Pons (tissue), 1 donor: ENCODE measurements at regions not wholly inside any gene's neighbourhood (a gene's known extent, or its start where the extent isn't known, plus 50 kb on each side); places are given as distances from the start of the nearest gene placed in this dataset.

ENCODE experiments used
- DNase-seq: peaks from one replicate; pipeline ENCODE4 v3.0.0-alpha.2; 2016; ENCODE audit warnings: low spot score

DNA sequence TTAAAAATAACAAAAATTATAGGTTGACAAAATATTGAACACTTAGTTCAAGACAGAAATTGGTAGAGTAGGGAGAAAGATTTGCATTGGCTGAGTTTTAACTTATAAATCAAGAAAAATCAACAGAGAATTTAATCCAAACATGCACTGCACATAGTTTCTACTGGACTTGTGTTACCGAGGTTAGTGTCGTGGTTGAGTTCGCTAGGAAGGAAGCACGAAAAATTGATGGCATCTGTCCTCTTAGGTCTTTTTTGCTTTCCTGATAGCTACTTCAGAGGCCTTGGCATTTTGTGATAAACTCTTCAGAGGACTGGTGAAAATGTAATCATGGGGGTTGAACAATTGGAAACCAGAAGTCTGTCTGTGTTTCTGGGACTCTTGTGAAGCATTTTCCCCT, 392.9 kb downstream of the NUAK1 start:
- DNase-seq: no peak

GRCh38 chr12:105748806-105749600, 389.8 kb downstream of the NUAK1 start:
- DNase-seq: peak; percentile 23

GRCh38 chr12:105750096-105750495, 388.7 kb downstream of the NUAK1 start:
- DNase-seq: no peak

DNA sequence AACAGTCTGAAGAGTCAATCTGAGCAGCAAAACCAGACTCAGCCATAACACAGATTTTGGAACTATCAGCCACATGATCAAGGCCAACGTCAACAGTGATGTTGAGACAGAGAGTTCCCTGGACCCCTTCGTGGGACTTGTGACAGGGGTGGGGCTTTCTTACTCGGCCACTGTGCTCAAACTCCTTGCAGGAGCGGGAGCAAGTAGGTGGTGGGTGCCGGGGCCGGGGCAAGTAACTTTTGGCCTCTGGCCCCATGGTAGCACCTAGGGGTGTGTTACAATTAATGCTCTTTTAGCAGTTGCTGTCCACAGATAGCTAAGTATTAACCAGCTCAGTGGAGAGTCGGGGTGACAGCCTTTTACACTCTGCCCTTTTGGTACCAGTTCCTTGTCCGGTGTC, 384.4 kb downstream of the NUAK1 start:
- DNase-seq: no peak

- no peak for DNase-seq
Measured at GRCh38 chr12:105756961-105757360, 381.8 kb downstream of the NUAK1 start.

GRCh38 chr12:105759149-105759548, 379.6 kb downstream of the NUAK1 start:
- DNase-seq: no peak

GRCh38 chr12:105761075-105761474, 377.7 kb downstream of the NUAK1 start:
- no peak for DNase-seq

DNA sequence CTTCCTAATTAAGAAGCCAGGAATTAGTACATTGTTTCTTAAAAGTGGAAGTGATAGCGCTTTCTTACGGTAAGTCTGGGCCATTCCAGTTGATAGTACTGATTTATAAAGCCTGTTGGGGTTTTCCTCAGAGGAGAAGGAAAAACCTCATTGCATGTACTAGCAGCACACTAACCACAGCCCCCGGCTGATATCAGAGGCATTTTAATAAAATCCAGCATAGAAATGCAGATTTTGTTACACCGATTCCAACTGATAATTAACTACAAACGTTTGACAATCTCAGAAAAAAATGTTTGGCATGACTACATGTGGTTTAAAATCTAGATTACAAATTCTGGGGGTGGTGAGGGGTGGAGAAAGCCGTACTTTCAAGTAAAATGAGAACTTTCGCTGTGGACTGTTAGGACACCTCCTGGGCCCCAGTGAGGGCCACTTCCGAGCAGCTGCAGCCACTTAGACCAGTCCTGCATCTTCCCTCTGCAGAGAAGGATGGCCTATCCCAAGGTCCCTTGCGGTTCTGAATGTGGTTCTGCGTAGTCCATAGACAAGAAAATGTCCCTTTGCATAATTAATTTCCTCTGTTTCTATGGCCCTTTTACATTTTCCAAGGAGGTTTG, 374.4 kb downstream of the NUAK1 start:
- no peak for DNase-seq

GRCh38 chr12:105765053-105766014, 373.4 kb downstream of the NUAK1 start:
- DNase-seq: no peak

- no peak for DNase-seq
Measured at GRCh38 chr12:105766029-105766428, 372.7 kb downstream of the NUAK1 start.

GRCh38 chr12:105769486-105769885, 369.3 kb downstream of the NUAK1 start:
- DNase-seq: peak; percentile 16

DNA sequence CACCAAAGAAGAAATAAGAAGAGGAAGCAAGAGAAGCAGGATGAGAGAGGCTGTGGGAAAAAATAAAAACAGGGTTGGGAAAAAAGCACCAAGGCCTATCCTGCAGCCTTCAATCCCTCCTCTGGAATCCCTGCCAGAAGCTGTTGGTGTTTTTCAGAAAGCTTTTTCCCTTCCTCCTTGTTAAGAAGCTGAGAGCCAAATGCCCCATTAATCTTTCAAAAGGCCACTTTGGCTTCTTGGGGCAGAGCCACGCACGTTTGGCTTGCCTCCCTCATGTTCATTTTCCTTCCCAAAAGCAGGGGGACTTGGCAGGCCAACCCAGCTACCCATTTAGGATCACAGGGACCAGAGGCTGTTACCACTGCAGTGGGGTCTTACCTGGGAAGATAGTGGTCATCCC, 365.3 kb downstream of the NUAK1 start:
- DNase-seq: peak; percentile 53

DNA sequence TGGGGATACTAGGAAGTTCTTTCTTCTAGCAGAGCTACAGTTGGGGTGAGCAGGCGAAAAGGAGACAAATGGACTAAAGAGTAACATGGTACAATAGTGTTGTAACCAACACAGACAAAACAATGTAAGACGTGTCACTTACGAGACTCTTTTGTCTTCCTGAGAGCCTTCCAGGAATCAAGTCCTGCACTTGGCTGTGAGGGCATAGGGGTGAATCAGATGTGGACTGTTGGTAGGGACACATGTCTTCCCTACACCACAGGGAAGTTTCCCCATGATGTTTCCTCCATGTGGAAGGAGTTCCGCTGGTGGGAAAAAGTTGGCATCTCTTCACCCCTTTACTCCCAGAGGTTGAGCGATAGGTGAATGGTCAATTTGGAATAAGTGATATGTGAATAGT, 364.7 kb downstream of the NUAK1 start:
- DNase-seq: no peak

DNA sequence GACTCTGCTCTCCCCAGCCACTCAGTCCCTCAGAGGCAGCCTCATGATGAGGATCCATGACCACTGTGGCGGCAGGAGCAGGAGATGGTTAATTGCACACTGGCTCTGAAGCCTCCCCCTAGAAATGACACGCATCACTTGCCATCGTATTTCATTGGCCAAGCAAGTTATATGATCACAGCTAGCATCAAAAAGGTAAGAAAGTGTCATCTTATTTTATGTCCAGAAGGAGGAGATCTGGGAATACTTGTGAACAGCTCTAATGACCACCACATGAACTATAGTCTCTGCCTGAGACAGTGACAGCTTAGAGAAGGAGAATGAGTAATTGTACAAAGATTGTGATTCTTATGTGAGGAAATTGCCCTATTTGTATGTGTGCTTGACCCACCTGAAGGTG, 363.4 kb downstream of the NUAK1 start:
- peak; percentile 46 for DNase-seq

GRCh38 chr12:105783983-105784947, 354.5 kb downstream of the NUAK1 start:
- peak; percentile 69 for DNase-seq

GRCh38 chr12:105793421-105793820, 345.3 kb downstream of the NUAK1 start:
- no peak for DNase-seq

- no peak for DNase-seq
Measured at GRCh38 chr12:105798256-105798845, 340.4 kb downstream of the NUAK1 start.

DNA sequence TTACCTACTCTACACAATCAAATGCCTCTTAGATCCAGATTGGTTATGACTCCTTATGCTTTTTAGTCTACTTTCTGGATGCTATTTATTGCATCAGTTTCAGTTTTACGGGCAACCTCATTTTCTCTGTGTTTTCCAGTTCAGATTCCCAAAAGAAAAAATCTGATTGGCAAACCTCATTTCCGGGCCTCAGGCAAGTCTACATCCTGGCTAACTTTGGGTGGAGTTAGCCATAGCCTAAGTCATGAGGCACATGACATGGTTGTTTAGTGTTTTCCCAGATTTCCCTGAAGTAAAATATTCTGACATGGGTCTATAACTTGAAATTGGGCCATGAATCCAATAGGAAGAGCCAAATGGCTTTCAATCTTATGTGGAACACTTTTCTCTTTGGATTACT, 339.7 kb downstream of the NUAK1 start:
- no peak for DNase-seq

DNA sequence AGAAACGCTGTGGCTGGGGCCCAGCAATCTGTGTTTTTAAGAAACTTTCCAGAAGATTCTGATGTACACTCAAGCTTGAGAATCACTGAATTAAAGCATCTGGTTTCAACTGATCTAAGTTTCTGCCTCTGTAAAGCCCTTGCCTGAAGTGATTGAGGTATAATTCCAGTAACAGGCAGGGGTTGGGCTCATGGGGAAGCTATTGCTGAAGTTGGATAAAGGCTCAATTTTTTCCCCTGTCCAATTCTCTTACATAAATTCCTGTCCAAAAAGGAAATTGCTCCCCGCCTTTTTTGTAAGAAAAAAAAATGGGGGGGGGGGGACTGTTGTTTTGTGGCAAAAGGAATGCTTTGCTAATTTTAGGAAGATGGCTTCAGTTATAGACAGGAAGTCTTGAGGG, 337.4 kb downstream of the NUAK1 start:
- no peak for DNase-seq

DNA sequence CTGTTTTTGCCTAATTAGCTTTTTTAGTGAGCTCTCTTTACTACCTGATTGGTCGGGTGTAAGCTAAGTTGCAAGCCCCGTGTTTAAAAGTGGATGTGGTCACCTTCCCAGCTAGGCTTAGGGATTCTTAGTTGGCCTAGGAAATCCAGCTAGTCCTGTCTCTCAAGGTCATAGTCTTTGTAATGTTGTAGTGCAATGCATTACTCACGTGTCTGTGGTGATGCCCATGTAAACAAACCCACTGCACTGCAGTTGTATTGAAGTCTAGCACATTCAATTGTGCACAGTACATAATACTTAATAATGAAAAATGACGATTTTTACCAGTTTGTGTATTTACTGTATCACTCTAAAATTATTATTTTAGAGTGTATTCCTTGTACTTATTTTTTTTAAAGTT, 335.5 kb downstream of the NUAK1 start:
- no peak for DNase-seq
